Thyroid gland (tissue), 4 donors: ENCODE measurements at regions not wholly inside any gene's neighbourhood (a gene's known extent, or its start where the extent isn't known, plus 50 kb on each side); places are given as distances from the start of the nearest gene placed in this dataset.
"Not testable (repeated sequence)": the region's sequence is repeated elsewhere in the genome, so short reads cannot be mapped to it uniquely, and the experiment has no call there.

Source experiments
- DNase-seq, 2 donors: peaks; one replicate each; pipeline ENCODE4 v3.0.0-alpha.2; 2019
- H3K27ac ChIP-seq, 3 donors: fragments of 200-600 bp; sonication (generic); 1 replicate in 2 of 3; 2 replicates in 1 of 3; pipeline ENCODE4 v1.5.1; 2016 to 2019; ENCODE audit warnings: mild to moderate bottlenecking in 1 of 3, moderate library complexity in 1 of 3
- H3K27me3 ChIP-seq: fragments of 200-600 bp; sonication (generic); one replicate; pipeline ENCODE4 v1.5.1; 2019
- H3K36me3 ChIP-seq, 2 donors: fragments of 200-600 bp; sonication (generic); one replicate each; pipeline ENCODE4 v1.5.1; 2016 to 2019
- H3K4me1 ChIP-seq, 2 donors: fragments of 200-600 bp; sonication (generic); one replicate each; pipeline ENCODE4 v1.5.1; 2017 to 2019
- H3K4me3 ChIP-seq, 3 donors: fragments of 200-600 bp; sonication (generic); replicated peaks in 1 of 3; 1 replicate in 2 of 3; 2 replicates in 1 of 3; pipeline ENCODE4 v1.5.1; 2016; ENCODE audit warnings: mild to moderate bottlenecking in 1 of 3
- H3K9me3 ChIP-seq: fragments of 200-600 bp; sonication (generic); one replicate; pipeline ENCODE4 v1.5.1; 2017
- POLR2A ChIP-seq, 2 donors: fragments of 450-650 bp; IDR thresholded peaks; one replicate each; pipeline ENCODE4 v1.6.1; 2017; ENCODE audit warnings: antibody characterized with exemption in 2 of 2, mild to moderate bottlenecking in 2 of 2, moderate library complexity in 1 of 2
- WGBS, 2 donors: methylation state at CpG; one replicate each; pipeline ENCODE4 v1.1.5; 2017; 5-methylcytosine and 5-hydroxymethylcytosine counted together
- intact Hi-C: fragments of 100-400 bp; cut with DNase I; formaldehyde crosslinking; loops from one replicate; pipeline ENCODE4 v1.15.1; 2023
- TF ChIP-seq, protein P1 (sequence below), 6 experiments: fragments of 200-600 bp in 3 of 6; fragments of 450-650 bp in 3 of 6; sonication (generic) in 3 of 6; IDR thresholded peaks; one replicate each; pipeline ENCODE4 v1.5.1; 2016 to 2019; ENCODE audit warnings: antibody characterized with exemption in 6 of 6, mild to moderate bottlenecking in 2 of 6, inconsistent platforms in 1 of 6, moderate library complexity in 1 of 6

DNA sequence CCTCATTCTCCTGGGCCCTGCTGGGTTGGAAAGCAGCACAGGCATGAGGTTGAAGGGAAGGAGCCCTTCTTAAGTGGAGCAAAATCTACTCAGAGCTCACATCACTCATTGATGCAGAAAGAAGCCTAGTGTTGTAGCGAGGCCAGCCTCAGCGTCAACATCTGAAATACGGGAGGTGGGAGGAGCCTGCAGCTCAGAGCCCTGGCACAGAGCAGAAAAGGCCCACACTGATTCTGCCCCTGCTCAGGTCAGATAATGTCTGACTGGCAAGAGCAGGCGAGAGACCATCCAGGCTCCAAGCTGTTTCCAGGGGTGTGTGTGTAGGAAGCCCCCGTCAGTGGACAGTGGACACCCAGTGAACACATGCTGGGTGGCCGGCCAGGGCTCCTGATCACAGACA is 1541.6 kb downstream of the TSPY10 start:
- Histone ChIP-seq H3K4me3 (no peak overlapping the region), H3K36me3 (no peaks in the 10 kb centered on the region), H3K4me1 (no peaks in the 10 kb centered on the region), H3K27me3 (no peaks in the 10 kb centered on the region), H3K9me3 (no peaks in the 10 kb centered on the region), H3K27ac (no peak overlapping the region)
- 70 to 80% methylated on average over 3 to 4 of the region's 6 CpGs for WGBS, 2 donors
- no peak for TF ChIP-seq POLR2A (IDR thresholded peaks at IDR 0.05)
- TF ChIP-seq, protein P1, sequence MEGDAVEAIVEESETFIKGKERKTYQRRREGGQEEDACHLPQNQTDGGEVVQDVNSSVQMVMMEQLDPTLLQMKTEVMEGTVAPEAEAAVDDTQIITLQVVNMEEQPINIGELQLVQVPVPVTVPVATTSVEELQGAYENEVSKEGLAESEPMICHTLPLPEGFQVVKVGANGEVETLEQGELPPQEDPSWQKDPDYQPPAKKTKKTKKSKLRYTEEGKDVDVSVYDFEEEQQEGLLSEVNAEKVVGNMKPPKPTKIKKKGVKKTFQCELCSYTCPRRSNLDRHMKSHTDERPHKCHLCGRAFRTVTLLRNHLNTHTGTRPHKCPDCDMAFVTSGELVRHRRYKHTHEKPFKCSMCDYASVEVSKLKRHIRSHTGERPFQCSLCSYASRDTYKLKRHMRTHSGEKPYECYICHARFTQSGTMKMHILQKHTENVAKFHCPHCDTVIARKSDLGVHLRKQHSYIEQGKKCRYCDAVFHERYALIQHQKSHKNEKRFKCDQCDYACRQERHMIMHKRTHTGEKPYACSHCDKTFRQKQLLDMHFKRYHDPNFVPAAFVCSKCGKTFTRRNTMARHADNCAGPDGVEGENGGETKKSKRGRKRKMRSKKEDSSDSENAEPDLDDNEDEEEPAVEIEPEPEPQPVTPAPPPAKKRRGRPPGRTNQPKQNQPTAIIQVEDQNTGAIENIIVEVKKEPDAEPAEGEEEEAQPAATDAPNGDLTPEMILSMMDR (IDR thresholded peaks at IDR 0.05), result no peak
- intact Hi-C loops, result no loop called here
- no peak for DNase-seq

DNA sequence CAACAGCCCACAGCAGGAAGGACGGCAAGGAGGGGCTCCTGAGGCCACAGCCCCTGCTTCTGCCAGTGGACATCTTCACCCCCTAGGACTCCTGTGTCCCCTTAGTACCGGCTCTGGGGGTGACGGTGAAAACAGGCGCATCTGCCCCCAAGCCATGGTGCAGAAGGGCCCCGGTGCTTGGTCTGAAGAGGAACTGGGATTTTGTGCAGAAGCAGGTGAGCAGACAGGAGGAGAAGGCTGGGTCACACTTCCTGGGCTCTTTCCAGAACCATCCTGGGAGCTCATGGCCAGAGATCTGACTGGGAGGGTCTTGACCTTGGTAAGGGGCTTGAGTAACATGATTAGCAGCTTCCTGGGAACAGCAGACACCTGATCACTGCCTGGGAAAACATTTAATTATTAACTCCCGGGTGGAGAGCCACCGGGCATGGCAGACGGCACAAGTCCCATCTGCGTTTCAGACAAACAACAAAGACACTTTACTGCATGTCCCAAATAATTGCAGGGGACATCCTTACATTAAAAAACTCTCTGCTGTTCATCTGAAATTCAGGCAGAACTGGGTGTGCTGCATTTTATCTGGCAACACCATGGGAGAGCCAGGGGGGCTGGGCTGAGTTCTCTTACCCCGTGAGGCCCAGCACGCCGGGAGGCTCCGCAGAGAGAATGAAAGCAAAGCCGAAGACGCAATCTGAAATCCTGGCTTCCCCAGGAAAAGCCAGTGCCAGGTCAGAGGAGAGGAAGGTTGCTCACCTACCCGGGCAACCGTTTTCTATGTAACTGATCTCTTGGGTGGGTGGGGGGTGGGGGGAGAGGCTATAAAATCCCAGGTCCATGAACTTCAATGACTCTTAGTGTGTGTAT is 1542.8 kb downstream of the TSPY10 start:
- TF ChIP-seq, protein P1 (IDR thresholded peaks at IDR 0.05), result no peak
- no peak for TF ChIP-seq POLR2A (IDR thresholded peaks at IDR 0.05)
- Histone ChIP-seq H3K9me3 (no peaks in the 10 kb centered on the region), H3K36me3 (no peaks in the 10 kb centered on the region), H3K27ac (no peak overlapping the region), H3K27me3 (no peaks in the 10 kb centered on the region), H3K4me1 (no peaks in the 10 kb centered on the region), H3K4me3 (no peak overlapping the region)
- intact Hi-C loops, result no loop called here
- WGBS, 2 donors, result 83 to 87% methylated on average over 4 to 9 of the region's 17 CpGs
- DNase-seq, result no peak

DNA sequence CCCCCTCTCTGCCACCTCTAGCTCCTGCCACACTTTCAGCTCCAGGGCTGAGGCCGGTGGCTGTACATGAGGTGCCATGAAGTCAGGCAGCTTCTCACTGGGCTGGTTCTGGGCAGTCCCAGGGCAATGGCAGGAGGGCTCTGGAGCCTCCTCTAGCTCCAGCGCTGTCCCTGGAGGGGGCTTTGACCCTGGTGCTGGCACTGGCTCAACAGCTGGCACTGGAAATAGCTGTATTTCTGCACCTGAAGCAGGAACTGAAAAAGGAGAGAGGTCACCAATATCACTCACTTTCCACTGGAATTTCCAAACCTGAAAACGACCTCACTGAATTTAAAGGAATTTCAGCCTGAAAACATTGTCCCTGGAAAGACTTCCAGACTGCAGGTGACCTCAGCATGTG is 1558.1 kb downstream of the TSPY10 start:
- H3K27me3 ChIP-seq, H3K4me3 ChIP-seq, H3K4me1 ChIP-seq, DNase-seq, H3K36me3 ChIP-seq, H3K9me3 ChIP-seq, H3K27ac ChIP-seq, intact Hi-C loops: not testable (repeated sequence)
- 20% methylated on average over 1 of the region's 3 CpGs; no CpG with 5 or more reads in 1 of the 2 donors for WGBS, 2 donors

DNA sequence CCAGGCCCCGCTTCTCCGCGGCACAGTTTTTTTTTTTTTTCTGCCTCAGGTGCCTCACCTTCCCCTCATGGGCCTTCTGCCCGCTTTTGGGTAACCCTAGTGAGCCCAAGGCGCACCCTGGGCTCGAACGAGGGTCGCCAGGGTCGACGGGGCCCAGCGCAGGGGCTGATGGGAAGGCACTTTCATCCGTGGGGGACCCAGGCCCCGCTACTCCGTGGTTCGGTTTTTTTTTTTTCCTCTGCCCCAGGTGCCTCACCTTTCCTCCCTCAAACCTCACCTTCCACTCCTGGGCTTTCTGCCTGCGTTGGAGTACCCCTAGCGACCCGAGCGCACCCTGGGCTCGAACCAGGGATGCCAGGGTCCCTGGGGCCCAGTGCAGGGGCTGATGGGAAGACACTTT is 1569.8 kb downstream of the TSPY10 start:
- DNase-seq, H3K27me3 ChIP-seq, H3K4me1 ChIP-seq, H3K9me3 ChIP-seq, H3K36me3 ChIP-seq, H3K4me3 ChIP-seq, H3K27ac ChIP-seq, intact Hi-C loops: not testable (repeated sequence)
- WGBS, 2 donors, result 61 to 68% methylated on average over 12 to 19 of the region's 20 CpGs

DNA sequence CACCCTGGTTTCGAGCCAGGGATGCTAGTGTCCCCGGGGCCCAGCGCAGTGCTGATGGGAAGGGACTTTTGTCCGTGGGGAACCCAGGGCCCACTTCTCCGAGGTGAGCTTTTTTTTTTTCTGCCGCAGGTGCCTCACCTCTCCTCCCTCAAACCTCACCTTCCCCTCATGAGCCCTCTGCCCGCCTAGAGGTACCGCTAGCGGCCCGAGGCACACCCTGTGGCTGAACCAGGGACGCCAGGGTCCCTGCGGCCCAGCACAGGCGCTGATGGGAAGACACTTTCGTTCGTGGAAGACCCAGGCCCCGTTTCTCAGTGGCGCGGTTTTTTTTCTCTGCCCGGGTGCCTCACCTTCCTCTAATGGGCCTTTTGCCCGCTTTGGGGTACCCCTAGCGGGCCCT is 1570.7 kb downstream of the TSPY10 start:
- H3K9me3 ChIP-seq, H3K4me3 ChIP-seq, H3K4me1 ChIP-seq, intact Hi-C loops, H3K27me3 ChIP-seq, DNase-seq, H3K27ac ChIP-seq, H3K36me3 ChIP-seq: not testable (repeated sequence)
- WGBS, 2 donors, result 68 to 87% methylated on average over 14 to 20 of the region's 21 CpGs

DNA sequence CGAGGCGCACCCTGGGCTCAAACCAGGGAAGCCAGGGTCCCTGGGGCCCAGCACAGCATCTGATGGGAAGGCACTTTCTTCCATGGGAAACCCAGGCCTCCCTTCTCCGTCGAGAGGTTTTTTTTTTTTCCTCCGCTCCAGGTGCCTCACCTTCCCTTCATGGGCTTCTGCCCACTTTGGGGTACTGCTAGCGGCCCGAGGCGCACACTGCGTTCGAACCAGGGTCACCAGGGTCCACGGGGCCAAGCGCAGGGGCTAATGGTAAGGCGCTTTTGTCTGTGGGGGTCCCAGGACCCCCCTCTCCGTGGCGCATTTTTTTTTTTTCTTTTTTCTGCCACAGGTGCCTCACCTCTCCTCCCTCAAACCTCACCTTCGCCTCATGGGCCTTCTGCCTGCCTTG is 1571.3 kb downstream of the TSPY10 start:
- Histone ChIP-seq H3K4me3 (no peak overlapping the region), H3K27ac (no peak overlapping the region), H3K4me1 (no peaks in the 10 kb centered on the region), H3K36me3 (no peaks in the 10 kb centered on the region), H3K9me3 (no peaks in the 10 kb centered on the region), H3K27me3 (no peaks in the 10 kb centered on the region)
- intact Hi-C loops, result no loop called here
- DNase-seq, result no peak
- TF ChIP-seq, protein P1 (IDR thresholded peaks at IDR 0.05), result no peak
- TF ChIP-seq POLR2A (IDR thresholded peaks at IDR 0.05), result no peak
- 76 to 82% methylated on average over 16 of the region's 16 CpGs for WGBS, 2 donors

DNA sequence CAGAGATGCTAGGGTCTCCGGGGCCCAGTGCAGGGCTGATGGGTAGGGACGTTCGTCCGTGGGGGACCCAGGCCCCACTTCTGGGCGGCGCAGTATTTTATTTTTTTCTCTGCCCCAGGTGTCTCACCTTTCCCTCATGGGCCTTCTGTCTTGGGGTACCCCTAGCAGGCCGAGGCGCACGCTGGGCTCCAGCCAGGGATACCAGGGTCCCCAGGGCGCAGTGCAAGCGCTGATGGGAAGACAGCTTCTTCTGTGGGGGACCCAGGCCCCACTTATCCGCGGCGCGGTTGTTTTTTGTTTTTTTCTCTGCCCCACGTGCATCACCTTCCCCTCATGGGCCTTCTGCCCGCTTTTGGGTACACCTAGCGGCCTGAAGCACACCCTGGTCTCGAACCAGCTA is 1572.8 kb downstream of the TSPY10 start:
- H3K36me3 ChIP-seq, intact Hi-C loops, H3K4me1 ChIP-seq, DNase-seq, H3K4me3 ChIP-seq, H3K9me3 ChIP-seq, H3K27ac ChIP-seq, H3K27me3 ChIP-seq: not testable (repeated sequence)
- 67 to 78% methylated on average over 11 to 19 of the region's 19 CpGs for WGBS, 2 donors

DNA sequence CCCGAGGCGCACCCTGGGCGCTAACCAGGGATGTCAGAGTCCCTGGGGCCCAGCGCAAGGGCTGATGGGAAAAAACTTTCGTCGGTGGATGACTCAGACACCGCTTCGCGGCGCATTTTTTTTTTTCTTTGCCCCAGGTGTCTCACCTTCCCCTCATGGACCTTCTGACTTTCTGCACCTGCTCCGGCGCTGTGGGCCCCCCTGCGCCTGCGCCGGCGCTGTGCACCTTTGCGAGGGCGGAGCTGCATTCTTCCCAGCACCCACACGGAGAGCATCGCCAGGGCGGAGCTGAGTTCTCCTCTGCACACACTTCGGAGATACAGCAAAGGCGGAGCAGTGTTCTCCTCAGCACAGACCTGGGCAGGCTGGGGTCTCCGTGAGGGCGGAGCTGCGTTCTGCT is 1575.3 kb downstream of the TSPY10 start:
- 61 to 71% methylated on average over 23 to 24 of the region's 26 CpGs for WGBS, 2 donors
- DNase-seq, H3K27me3 ChIP-seq, H3K4me3 ChIP-seq, H3K4me1 ChIP-seq, H3K27ac ChIP-seq, H3K9me3 ChIP-seq, H3K36me3 ChIP-seq, intact Hi-C loops: not testable (repeated sequence)

DNA sequence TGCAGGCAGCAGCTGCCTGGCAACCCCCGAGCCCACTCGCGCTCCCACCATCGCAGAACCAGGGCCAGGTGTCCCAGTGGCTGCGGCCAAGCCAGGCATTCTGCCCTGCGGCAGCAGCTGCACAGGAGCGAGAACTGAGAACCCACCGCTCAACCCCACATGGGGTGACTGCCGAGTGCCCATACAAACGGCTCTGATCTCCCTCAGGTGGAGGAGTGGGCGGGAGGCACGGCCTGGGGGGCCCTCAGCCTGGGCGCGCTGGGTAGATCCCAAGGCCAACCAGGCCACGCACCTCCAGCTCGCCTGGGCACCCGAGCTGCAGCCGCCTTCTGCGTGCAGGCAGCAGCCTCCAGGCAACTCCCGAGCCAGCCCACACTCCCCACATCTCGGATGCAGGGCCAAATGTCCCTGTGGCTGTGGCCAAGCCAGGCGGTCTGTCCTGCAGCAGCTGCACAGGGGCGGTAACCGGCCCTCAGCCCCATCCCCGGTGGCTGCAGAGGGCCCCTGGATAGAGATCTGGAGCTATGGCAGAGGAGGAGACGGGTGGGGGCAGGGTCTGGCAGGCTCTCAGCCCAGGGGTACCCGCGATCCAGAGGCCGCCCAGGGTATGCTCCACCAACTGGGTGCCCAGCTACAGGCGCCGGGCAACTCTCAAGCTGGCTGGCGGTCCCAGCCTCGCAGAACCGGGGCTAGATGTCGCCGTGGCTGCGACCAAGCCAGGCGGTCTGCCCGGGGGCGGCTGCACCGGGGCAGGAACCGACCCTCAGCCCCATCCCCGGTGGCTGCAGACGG is 1579.6 kb downstream of the TSPY10 start:
- H3K9me3 ChIP-seq, DNase-seq, H3K4me1 ChIP-seq, H3K27ac ChIP-seq, H3K27me3 ChIP-seq, H3K36me3 ChIP-seq, intact Hi-C loops, H3K4me3 ChIP-seq: not testable (repeated sequence)
- WGBS, 2 donors, result 64 to 73% methylated on average over 39 to 41 of the region's 44 CpGs
